Stimulated activated CD4-positive, alpha-beta T cell treated with anti-CD3 and anti-CD28 coated beads, Interleukin-12 subunit alpha, Interleukin-12 subunit beta, amount 100 ng/mL, for 24 hours (primary cell): ENCODE measurements at regions not wholly inside any gene's neighbourhood (a gene's known extent, or its start where the extent isn't known, plus 50 kb on each side); places are given as distances from the start of the nearest gene placed in this dataset.
"Not testable (repeated sequence)": the region's sequence is repeated elsewhere in the genome, so short reads cannot be mapped to it uniquely, and the experiment has no call there.

ENCODE experiments used
- DNase-seq, 2 experiments: peaks; one replicate each; pipeline ENCODE4 v3.0.0-alpha.2; 2020; ENCODE audit warnings: low read depth in 2 of 2

- DNase-seq, result no peak
These were observed 321.9 kb downstream of the ACTR3B start for GRCh38 chr7:153081496-153081895.

GRCh38 chr7:153084278-153084677 is 324.7 kb downstream of the ACTR3B start:
- DNase-seq, result no peak

GRCh38 chr7:153087498-153087897 is 327.9 kb downstream of the ACTR3B start:
- DNase-seq, result no peak

GRCh38 chr7:153088601-153089000 is 329.0 kb downstream of the ACTR3B start:
- DNase-seq, result no peak

- no peak for DNase-seq
These were observed 330.7 kb downstream of the ACTR3B start for GRCh38 chr7:153090209-153090608.

GRCh38 chr7:153090764-153091163 is 331.2 kb downstream of the ACTR3B start:
- DNase-seq, result no peak

- no peak for DNase-seq
These were observed 331.9 kb downstream of the ACTR3B start for GRCh38 chr7:153091477-153091876.

- no peak for DNase-seq
These were observed 338.1 kb downstream of the ACTR3B start for GRCh38 chr7:153097511-153098201.

GRCh38 chr7:153099235-153099634 is 339.7 kb downstream of the ACTR3B start:
- no peak for DNase-seq

GRCh38 chr7:153100691-153101237 is 341.2 kb downstream of the ACTR3B start:
- DNase-seq, result no peak

GRCh38 chr7:153103202-153103601 is 343.6 kb downstream of the ACTR3B start:
- DNase-seq, result no peak

- DNase-seq, result no peak
These were observed 348.3 kb downstream of the ACTR3B start for GRCh38 chr7:153107826-153108225.

- no peak for DNase-seq
These were observed 350.0 kb downstream of the ACTR3B start for GRCh38 chr7:153109566-153109965.

- DNase-seq, result no peak
These were observed 351.1 kb downstream of the ACTR3B start for GRCh38 chr7:153110606-153111005.

GRCh38 chr7:153122255-153122654 is 362.7 kb downstream of the ACTR3B start:
- not testable (repeated sequence) for DNase-seq

- DNase-seq, result no peak
These were observed 370.5 kb downstream of the ACTR3B start for GRCh38 chr7:153130052-153130451.

GRCh38 chr7:153151766-153152165 is 392.2 kb downstream of the ACTR3B start:
- DNase-seq, result no peak

GRCh38 chr7:153152801-153153422 is 393.4 kb downstream of the ACTR3B start:
- DNase-seq, result no peak

- no peak for DNase-seq
These were observed 398.6 kb downstream of the ACTR3B start for GRCh38 chr7:153158149-153158548.

- no peak for DNase-seq
These were observed 410.7 kb downstream of the ACTR3B start for GRCh38 chr7:153170287-153170686.

- no peak for DNase-seq
These were observed 426.4 kb downstream of the ACTR3B start for GRCh38 chr7:153185936-153186335.

GRCh38 chr7:153188161-153188560 is 428.6 kb downstream of the ACTR3B start:
- no peak for DNase-seq

- no peak for DNase-seq
These were observed 429.1 kb downstream of the ACTR3B start for GRCh38 chr7:153188630-153189029.
